ENCODE measurements at regions not wholly inside any gene's neighbourhood (a gene's known extent, or its start where the extent isn't known, plus 50 kb on each side); places are given as distances from the start of the nearest gene placed in this dataset.

GRCh38 chr6:115677198-115677597 lies 383.5 kb downstream of the FRK start (continued):
- TF ChIP-seq ZSCAN5A (CRISPR knock-in tag; IDR thresholded peaks at IDR 0.05; ENCODE audit: borderline replicate concordance) (no peak), PCBP2 (optimal IDR thresholded peaks at IDR 0.05; ENCODE audit: low read depth, low read length, poor library complexity, severe bottlenecking) (no peak), ZNF619 (CRISPR knock-in tag; IDR thresholded peaks at IDR 0.05) (no peak), EED (CRISPR knock-in tag; IDR thresholded peaks at IDR 0.05) (no peak), ZNF878 (CRISPR knock-in tag; IDR thresholded peaks at IDR 0.05) (no peak), ZNF441 (CRISPR knock-in tag; IDR thresholded peaks at IDR 0.05; ENCODE audit: borderline replicate concordance) (no peak), IRF2 (CRISPR knock-in tag; IDR thresholded peaks at IDR 0.05) (no peak), GABPB1 (CRISPR knock-in tag; IDR thresholded peaks at IDR 0.05) (no peak), FOSL2 (CRISPR knock-in tag; IDR thresholded peaks at IDR 0.05) (no peak)

GRCh38 chr6:115675443-115675842 lies 385.2 kb downstream of the FRK start:
- intact Hi-C loops (cut with micrococcal nuclease; ENCODE audit: unreplicated experiment) (no loop called here), in situ Hi-C loops (cut with HindIII; ENCODE audit: extremely low pct_ligation_motif_present, low pct_unique_long_range_greater_than_20kb) (no loop called here)
- DNase-seq (ENCODE audit: low spot score) (no peak), FAIRE-seq (no peak), ATAC-seq (no peak)
- no peak overlapping the region for H3K4me2 ChIP-seq (ENCODE audit: low read depth, low read length)
- no peaks in the 10 kb centered on the region for H3K79me2 ChIP-seq (ENCODE audit: insufficient read depth, low read length)
- ChIA-PET CTCF (ENCODE audit: low intra/inter-chr PET ratio, low total read pairs) (no interaction called here), POLR2A (no interaction called here)
- H3K27ac ChIP-seq (ENCODE audit: extremely low read length, insufficient read depth, low read length), result no peak overlapping the region
- H3K4me3 ChIP-seq (replicated peaks in 1 of 3; ENCODE audit: insufficient read depth in 1 of 3, low read depth in 2 of 3, low read length in 3 of 3), result no peak overlapping the region
- WGBS (ENCODE audit: low lambda C conversion rate), result 0% methylated on average over 1 of the region's 1 CpG
- H3K27me3 ChIP-seq (ENCODE audit: control insufficient read depth in 1 of 2, insufficient read depth in 2 of 2, low read length in 2 of 2), result no peaks in the 10 kb centered on the region
- no peaks in the 10 kb centered on the region for H4K20me1 ChIP-seq (ENCODE audit: insufficient read depth, low read length)
- H3K4me1 ChIP-seq (ENCODE audit: insufficient read depth, low read length), result no peaks in the 10 kb centered on the region
- BruUV-seq (replicated peaks), result no TSS peak
- H3K36me3 ChIP-seq (replicated peaks in 1 of 2; ENCODE audit: control insufficient read depth in 1 of 2, insufficient read depth in 2 of 2, low read length in 2 of 2), result no peaks in the 10 kb centered on the region
- no peaks in the 10 kb centered on the region for H3K9me3 ChIP-seq (ENCODE audit: low read length)
- no peak overlapping the region for H2AFZ ChIP-seq (ENCODE audit: low read length)
- no peak overlapping the region for H3K9ac ChIP-seq (ENCODE audit: insufficient read depth, low read depth, low read length)
- TF ChIP-seq MAFK (conservative IDR thresholded peaks at IDR 0.05 in 1 of 2, IDR thresholded peaks at IDR 0.05 in 1 of 2; ENCODE audit: low read length in 2 of 2), result peak; percentile 80 to 88
- TF ChIP-seq NFIC (IDR thresholded peaks at IDR 0.05; ENCODE audit: low read length), result no peak
- TF ChIP-seq MAFF (IDR thresholded peaks at IDR 0.05; ENCODE audit: low read depth, low read length), result peak; percentile 76
- no peak for TF ChIP-seq ZFP1 (CRISPR knock-in tag; IDR thresholded peaks at IDR 0.05)
- TF ChIP-seq NFE2L2 (IDR thresholded peaks at IDR 0.05; ENCODE audit: low read length), result no peak
- TF ChIP-seq NFKBIZ (CRISPR knock-in tag; IDR thresholded peaks at IDR 0.05), result no peak
- TF ChIP-seq CHCHD3 (CRISPR knock-in tag; IDR thresholded peaks at IDR 0.05), result no peak
- TF ChIP-seq FOXC1 (CRISPR knock-in tag; IDR thresholded peaks at IDR 0.05; ENCODE audit: borderline replicate concordance), result no peak

Measured in HepG2 (cell line).